CD14-positive monocyte (primary cell): ENCODE measurements at regions not wholly inside any gene's neighbourhood (a gene's known extent, or its start where the extent isn't known, plus 50 kb on each side); places are given as distances from the start of the nearest gene placed in this dataset.

Experiments
- DNase-seq, 3 donors: peaks; one replicate each; pipeline ENCODE4 v3.0.0-alpha.2; 2011 to 2022
- H2AFZ ChIP-seq: 2 replicates; pipeline ENCODE4 v1.6.0; 2012; ENCODE audit warnings: mild to moderate bottlenecking, low read depth, low read length, inconsistent platforms; ENCODE audit not compliant: insufficient read depth, poor library complexity, severe bottlenecking
- H3K27ac ChIP-seq, 2 donors: 1 replicate in 1 of 2; 2 replicates in 1 of 2; pipeline ENCODE4 v1.5.1; 2012 to 2013; ENCODE audit warnings: low read length in 2 of 2, control low read depth in 1 of 2, inconsistent platforms in 1 of 2, low read depth in 1 of 2, mild to moderate bottlenecking in 1 of 2
- H3K27me3 ChIP-seq, 2 donors: one replicate each; pipeline versions ENCODE4 v1.6.0 to v1.6.1; 2011 to 2013; ENCODE audit warnings: low read length in 2 of 2; ENCODE audit not compliant: control insufficient read depth in 2 of 2, insufficient read depth in 2 of 2
- H3K36me3 ChIP-seq, 2 donors: replicated peaks in 1 of 2; 1 replicate in 1 of 2; 2 replicates in 1 of 2; pipeline versions ENCODE4 v1.5.1 to v1.6.1; 2012 to 2013; ENCODE audit warnings: low read length in 2 of 2, control low read depth in 1 of 2, inconsistent platforms in 1 of 2, mild to moderate bottlenecking in 1 of 2; ENCODE audit not compliant: insufficient read depth in 2 of 2, control insufficient read depth in 1 of 2
- H3K4me1 ChIP-seq, 2 donors: 1 replicate in 1 of 2; 2 replicates in 1 of 2; pipeline versions ENCODE4 v1.5.1 to v1.6.1; 2012 to 2013; ENCODE audit warnings: low read length in 2 of 2, control low read depth in 1 of 2, inconsistent platforms in 1 of 2, mild to moderate bottlenecking in 1 of 2, moderate library complexity in 1 of 2; ENCODE audit not compliant: insufficient read depth in 2 of 2, control insufficient read depth in 1 of 2
- H3K4me2 ChIP-seq: replicated peaks from 2 replicates; pipeline ENCODE3; 2012; ENCODE audit warnings: low read length, moderate library complexity, mild to moderate bottlenecking; ENCODE audit not compliant: poor library complexity, severe bottlenecking; ENCODE audit errors: extremely low read depth
- H3K4me3 ChIP-seq, 3 experiments: fragments of 200-600 bp in 1 of 3; sonication (generic) in 1 of 3; replicated peaks in 1 of 3; 1 replicate in 2 of 3; 2 replicates in 1 of 3; pipeline ENCODE4 v1.5.1; 2011 to 2013; ENCODE audit warnings: low read length in 3 of 3, mild to moderate bottlenecking in 3 of 3, control low read depth in 2 of 3, low read depth in 2 of 3, inconsistent platforms in 1 of 3, moderate library complexity in 1 of 3
- H3K79me2 ChIP-seq: 2 replicates; pipeline ENCODE4 v1.6.0; 2012; ENCODE audit warnings: mild to moderate bottlenecking, control low read depth, inconsistent platforms, low read length, moderate library complexity; ENCODE audit not compliant: insufficient read depth
- H3K9ac ChIP-seq: 2 replicates; pipeline ENCODE4 v1.6.0; 2017; ENCODE audit warnings: low read length, mild to moderate bottlenecking; ENCODE audit not compliant: insufficient read depth, poor library complexity, severe bottlenecking
- H3K9me3 ChIP-seq, 2 donors: replicated peaks in 1 of 2; 1 replicate in 1 of 2; 2 replicates in 1 of 2; pipeline versions ENCODE4 v1.5.1 to v1.6.1; 2012 to 2013; ENCODE audit warnings: low read length in 2 of 2, control low read depth in 1 of 2; ENCODE audit not compliant: control insufficient read depth in 1 of 2, insufficient read depth in 1 of 2
- H4K20me1 ChIP-seq: 2 replicates; pipeline ENCODE4 v1.6.0; 2012; ENCODE audit warnings: mild to moderate bottlenecking, low read length, control low read depth, moderate library complexity; ENCODE audit not compliant: insufficient read depth
- H3K27ac Mint-ChIP-seq, 7 donors: one replicate each; pipeline ENCODE4 v1.8.0; 2020; ENCODE audit warnings: mild to moderate bottlenecking in 7 of 7, mixed read lengths in 7 of 7, moderate library complexity in 6 of 7, inconsistent platforms in 2 of 7
- H3K27me3 Mint-ChIP-seq, 3 donors: one replicate each; pipeline ENCODE4 v1.8.0; 2021 to 2022; ENCODE audit warnings: low read depth in 3 of 3, mild to moderate bottlenecking in 3 of 3, mixed read lengths in 3 of 3, moderate library complexity in 3 of 3, inconsistent platforms in 1 of 3
- H3K36me3 Mint-ChIP-seq, 2 donors: one replicate each; pipeline ENCODE4 v1.8.0; 2020; ENCODE audit warnings: mixed read lengths in 2 of 2, inconsistent platforms in 1 of 2, mild to moderate bottlenecking in 1 of 2
- H3K4me1 Mint-ChIP-seq: one replicate; pipeline ENCODE4 v1.8.0; 2020; ENCODE audit warnings: mild to moderate bottlenecking, mixed read lengths
- H3K4me3 Mint-ChIP-seq, 2 donors: one replicate each; pipeline ENCODE4 v1.8.0; 2020; ENCODE audit warnings: mild to moderate bottlenecking in 2 of 2, mixed read lengths in 2 of 2, moderate library complexity in 1 of 2
- H3K9me3 Mint-ChIP-seq, 7 donors: one replicate each; pipeline ENCODE4 v1.8.0; 2020 to 2022; ENCODE audit warnings: mixed read lengths in 7 of 7, mild to moderate bottlenecking in 6 of 7, moderate library complexity in 6 of 7, inconsistent platforms in 2 of 7
- WGBS: methylation state at CpG from one replicate; pipeline ENCODE4 v1.1.5; 2013; ENCODE audit warnings: missing lambda C conversion rate; ENCODE audit not compliant: insufficient coverage; 5-methylcytosine and 5-hydroxymethylcytosine counted together
- intact Hi-C, 2 donors: fragments of 100-400 bp; cut with micrococcal nuclease; formaldehyde crosslinking; loops; one replicate each; pipeline versions ENCODE4 v1.15.0 to v1.15.1; 2023
- TF ChIP-seq, protein P1 (sequence below): fragments of 200-600 bp; IDR thresholded peaks from one replicate; pipeline ENCODE4 v1.8.0; 2022; ENCODE audit warnings: antibody characterized with exemption, mild to moderate bottlenecking

DNA sequence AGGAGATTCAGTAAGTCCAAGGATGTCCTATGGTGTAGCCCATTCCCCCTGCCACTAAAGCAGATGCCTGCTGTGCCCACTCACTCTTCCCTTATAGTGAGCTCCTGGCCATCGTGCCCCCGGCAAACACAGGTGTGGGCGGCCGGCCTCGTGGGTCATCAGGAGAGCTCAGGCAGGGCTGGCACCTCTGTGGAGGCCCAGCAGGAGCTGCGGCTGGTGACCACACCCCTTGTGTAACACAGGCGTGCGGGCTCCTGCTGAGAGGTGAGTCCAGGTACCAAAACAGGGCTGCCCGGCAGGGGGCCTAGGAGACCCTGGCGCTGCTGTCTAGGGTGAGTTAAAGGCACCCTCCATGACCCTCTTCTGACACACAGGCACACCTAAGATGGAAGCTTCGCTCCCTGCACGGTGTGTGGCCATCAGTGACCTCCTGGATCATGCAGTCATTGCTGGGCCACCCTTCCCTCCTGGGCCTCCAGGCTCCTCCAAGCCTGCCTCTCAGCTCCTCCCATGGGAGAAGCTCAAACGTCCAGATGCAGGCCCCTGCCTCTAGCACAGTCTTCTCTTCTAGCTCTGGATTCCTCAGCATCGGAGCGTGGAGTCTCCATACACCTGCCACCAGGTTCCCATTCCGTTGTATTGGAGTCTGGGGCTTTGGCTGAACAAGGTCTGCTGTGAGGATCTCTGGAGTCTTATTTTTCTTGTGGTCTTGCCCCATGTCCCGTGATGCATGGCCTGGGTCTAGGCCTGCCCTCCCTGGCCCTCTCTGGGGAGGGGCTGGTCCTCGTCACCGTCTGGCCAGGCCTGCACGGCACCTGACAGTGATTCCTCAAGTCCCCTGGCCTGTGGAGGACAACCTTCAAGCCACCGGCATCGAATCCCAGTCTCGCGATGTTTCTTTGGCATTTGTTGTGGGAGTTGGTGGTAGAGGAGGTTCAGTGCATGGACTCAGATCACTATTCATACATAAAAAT is 246.9 kb downstream of the ACKR3 start:
- H3K4me2 ChIP-seq = no peak overlapping the region
- H2AFZ ChIP-seq = no peak overlapping the region
- no peak overlapping the region for H3K4me3 ChIP-seq
- Mint-ChIP-seq H3K27ac (no peak overlapping the region), H3K4me3 (no peak overlapping the region), H3K27me3 (peaks cover 13 to 34% (median 26%) of the 10 kb centered on the region in 3 donors), H3K9me3 (peaks cover under 1 to 17% (median 10%) of the 10 kb centered on the region in 7 donors), H3K36me3 (no peaks in the 10 kb centered on the region), H3K4me1 (no peaks in the 10 kb centered on the region)
- DNase-seq = no peak
- no peak overlapping the region for H3K27ac ChIP-seq
- H3K27me3 ChIP-seq = peaks cover 0 to 2% of the 10 kb centered on the region in 2 donors
- intact Hi-C loops = no loop called here
- H3K9me3 ChIP-seq = peaks cover 5 to 8% of the 10 kb centered on the region in 2 donors
- no peaks in the 10 kb centered on the region for H3K36me3 ChIP-seq
- no peaks in the 10 kb centered on the region for H3K79me2 ChIP-seq
- TF ChIP-seq, protein P1, sequence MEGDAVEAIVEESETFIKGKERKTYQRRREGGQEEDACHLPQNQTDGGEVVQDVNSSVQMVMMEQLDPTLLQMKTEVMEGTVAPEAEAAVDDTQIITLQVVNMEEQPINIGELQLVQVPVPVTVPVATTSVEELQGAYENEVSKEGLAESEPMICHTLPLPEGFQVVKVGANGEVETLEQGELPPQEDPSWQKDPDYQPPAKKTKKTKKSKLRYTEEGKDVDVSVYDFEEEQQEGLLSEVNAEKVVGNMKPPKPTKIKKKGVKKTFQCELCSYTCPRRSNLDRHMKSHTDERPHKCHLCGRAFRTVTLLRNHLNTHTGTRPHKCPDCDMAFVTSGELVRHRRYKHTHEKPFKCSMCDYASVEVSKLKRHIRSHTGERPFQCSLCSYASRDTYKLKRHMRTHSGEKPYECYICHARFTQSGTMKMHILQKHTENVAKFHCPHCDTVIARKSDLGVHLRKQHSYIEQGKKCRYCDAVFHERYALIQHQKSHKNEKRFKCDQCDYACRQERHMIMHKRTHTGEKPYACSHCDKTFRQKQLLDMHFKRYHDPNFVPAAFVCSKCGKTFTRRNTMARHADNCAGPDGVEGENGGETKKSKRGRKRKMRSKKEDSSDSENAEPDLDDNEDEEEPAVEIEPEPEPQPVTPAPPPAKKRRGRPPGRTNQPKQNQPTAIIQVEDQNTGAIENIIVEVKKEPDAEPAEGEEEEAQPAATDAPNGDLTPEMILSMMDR = no peak
- no peak overlapping the region for H3K9ac ChIP-seq
- no peaks in the 10 kb centered on the region for H4K20me1 ChIP-seq
- WGBS = 94% methylated on average over 18 of the region's 24 CpGs
- no peaks in the 10 kb centered on the region for H3K4me1 ChIP-seq

- Histone ChIP-seq H3K9me3 (peaks cover 13 to 15% of the 10 kb centered on the region in 2 donors), H3K79me2 (no peaks in the 10 kb centered on the region), H3K27ac (no peak overlapping the region), H3K4me3 (no peak overlapping the region), H4K20me1 (no peaks in the 10 kb centered on the region), H3K36me3 (no peaks in the 10 kb centered on the region), H2AFZ (no peak overlapping the region), H3K9ac (no peak overlapping the region), H3K27me3 (peaks cover 0 to 8% of the 10 kb centered on the region in 2 donors), H3K4me1 (no peaks in the 10 kb centered on the region), H3K4me2 (no peak overlapping the region)
- peaks cover 12 to 23% (median 20%) of the 10 kb centered on the region in 7 donors for H3K9me3 Mint-ChIP-seq
- DNase-seq = no peak
- no peak overlapping the region for H3K27ac Mint-ChIP-seq
- H3K4me1 Mint-ChIP-seq = no peaks in the 10 kb centered on the region
- intact Hi-C loops = no loop called here
- 77% methylated on average over 6 of the region's 15 CpGs for WGBS
- TF ChIP-seq, protein P1 = no peak
- H3K36me3 Mint-ChIP-seq = no peaks in the 10 kb centered on the region
- H3K4me3 Mint-ChIP-seq = no peak overlapping the region
- H3K27me3 Mint-ChIP-seq = peaks cover 13 to 34% (median 23%) of the 10 kb centered on the region in 3 donors
These were observed 248.8 kb downstream of the ACKR3 start for GRCh38 chr2:236818281-236819045.
